ENCODE measurements at regions not wholly inside any gene's neighbourhood (a gene's known extent, or its start where the extent isn't known, plus 50 kb on each side); places are given as distances from the start of the nearest gene placed in this dataset.

GRCh38 chr6:6890400-6890858 lies 217.3 kb upstream of the RREB1 start (continued):
- TF ChIP-seq SRSF3 (IDR thresholded peaks at IDR 0.05; ENCODE audit: insufficient read depth, low read length) (no peak), PCBP1 (IDR thresholded peaks at IDR 0.05; ENCODE audit: low read depth, low read length, poor library complexity, severe bottlenecking) (no peak), MAX (CRISPR knock-in tag; IDR thresholded peaks at IDR 0.05) (no peak; the same call in 1 of the 2 replicates), PRMT5 (CRISPR knock-in tag; IDR thresholded peaks at IDR 0.05) (no peak), TAL1 (IDR thresholded peaks at IDR 0.05) (no peak), ZNF41 (CRISPR knock-in tag; conservative IDR thresholded peaks at IDR 0.05) (no peak), KAT7 (CRISPR knock-in tag; IDR thresholded peaks at IDR 0.05; ENCODE audit: borderline replicate concordance) (no peak), ZBED1 (IDR thresholded peaks at IDR 0.05) (no peak), ZNF23 (CRISPR knock-in tag; IDR thresholded peaks at IDR 0.05) (no peak), POLR2B (IDR thresholded peaks at IDR 0.05; ENCODE audit: low read depth, partially characterized antibody) (peak; percentile 23), MECOM (CRISPR knock-in tag; IDR thresholded peaks at IDR 0.05) (0 out of 2 replicates have a peak, but pooled peaks have one; percentile 14), SMARCE1 (IDR thresholded peaks at IDR 0.05) (no peak), NR2C1 (IDR thresholded peaks at IDR 0.05) (no peak), NR2C1 (tag; IDR thresholded peaks at IDR 0.05) (peak; percentile 50; the same call in 1 of the 2 replicates), PYGO2 (tag; IDR thresholded peaks at IDR 0.05) (0 out of 2 replicates have a peak, but pooled peaks have one; percentile 15), COPS2 (conservative IDR thresholded peaks at IDR 0.05) (no peak), SMAD1 (IDR thresholded peaks at IDR 0.05; ENCODE audit: low read depth, low read length, partially characterized antibody) (peak; percentile 44), PCBP2 (IDR thresholded peaks at IDR 0.05; ENCODE audit: low read depth, low read length, poor library complexity, severe bottlenecking) (no peak), RAD51 (IDR thresholded peaks at IDR 0.05; ENCODE audit: borderline replicate concordance, low read depth) (no peak; the same call in 1 of the 2 replicates), ZNF174 (CRISPR knock-in tag; IDR thresholded peaks at IDR 0.05) (no peak), TGIF2 (CRISPR knock-in tag; IDR thresholded peaks at IDR 0.05) (no peak), ZNF324 (CRISPR knock-in tag; IDR thresholded peaks at IDR 0.05) (no peak), POLR2A (conservative IDR thresholded peaks at IDR 0.05) (peak; percentile 49), EP300 (IDR thresholded peaks at IDR 0.05; ENCODE audit: low read length) (no peak), MTA3 (IDR thresholded peaks at IDR 0.05; ENCODE audit: borderline replicate concordance) (0 out of 2 replicates have a peak, but pooled peaks have one; percentile 37), TBL1XR1 (IDR thresholded peaks at IDR 0.05; ENCODE audit: low read length in 2 of 2) (no peak), HDGF (IDR thresholded peaks at IDR 0.05) (0 out of 2 replicates have a peak, but pooled peaks have one; percentile 25), KDM5B (IDR thresholded peaks at IDR 0.05; ENCODE audit: insufficient replicate concordance, low read depth, low read length) (peak; percentile 64), SRF (CRISPR knock-in tag; IDR thresholded peaks at IDR 0.05) (0 out of 4 replicates have a peak, but pooled peaks of 1 of the 2 experiments have one; percentile 48)
- TF ChIP-seq, protein P1, sequence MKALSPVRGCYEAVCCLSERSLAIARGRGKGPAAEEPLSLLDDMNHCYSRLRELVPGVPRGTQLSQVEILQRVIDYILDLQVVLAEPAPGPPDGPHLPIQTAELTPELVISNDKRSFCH (CRISPR knock-in tag; IDR thresholded peaks at IDR 0.05) = no peak
- TF ChIP-seq, protein P1 (tag; IDR thresholded peaks at IDR 0.05) = no peak
- TF ChIP-seq, protein P2, sequence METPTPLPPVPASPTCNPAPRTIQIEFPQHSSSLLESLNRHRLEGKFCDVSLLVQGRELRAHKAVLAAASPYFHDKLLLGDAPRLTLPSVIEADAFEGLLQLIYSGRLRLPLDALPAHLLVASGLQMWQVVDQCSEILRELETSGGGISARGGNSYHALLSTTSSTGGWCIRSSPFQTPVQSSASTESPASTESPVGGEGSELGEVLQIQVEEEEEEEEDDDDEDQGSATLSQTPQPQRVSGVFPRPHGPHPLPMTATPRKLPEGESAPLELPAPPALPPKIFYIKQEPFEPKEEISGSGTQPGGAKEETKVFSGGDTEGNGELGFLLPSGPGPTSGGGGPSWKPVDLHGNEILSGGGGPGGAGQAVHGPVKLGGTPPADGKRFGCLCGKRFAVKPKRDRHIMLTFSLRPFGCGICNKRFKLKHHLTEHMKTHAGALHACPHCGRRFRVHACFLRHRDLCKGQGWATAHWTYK (CRISPR knock-in tag; IDR thresholded peaks at IDR 0.05) = 0 out of 2 replicates have a peak, but pooled peaks have one; percentile 16

Data from K562 (cell line).